HS-27A (cell line): ENCODE measurements at regions not wholly inside any gene's neighbourhood (a gene's known extent, or its start where the extent isn't known, plus 50 kb on each side); places are given as distances from the start of the nearest gene placed in this dataset.

Source experiments
- DNase-seq: peaks from one replicate; pipeline ENCODE4 v3.0.0-alpha.2; 2012; ENCODE audit warnings: low read depth, missing footprints

DNA sequence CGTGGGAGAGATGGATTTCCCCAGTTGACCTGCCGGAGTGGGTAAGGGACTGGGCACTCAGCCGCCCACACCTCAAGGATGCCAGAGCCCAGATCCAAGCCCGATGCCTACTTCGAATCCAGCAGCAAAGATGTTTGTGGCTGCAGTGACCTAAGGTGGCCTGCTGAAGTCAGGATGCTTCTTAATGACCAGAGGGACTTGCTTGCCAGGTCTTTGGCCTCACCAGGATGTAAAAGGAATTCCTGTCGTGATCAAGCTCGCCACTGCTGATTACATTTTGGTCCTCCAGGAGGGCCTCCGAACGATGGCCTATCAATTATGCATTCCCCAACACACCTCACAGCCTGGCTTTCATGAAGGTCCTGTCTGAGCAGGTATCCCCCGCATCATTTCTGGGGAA is 349.5 kb upstream of the ZMIZ1 start:
- DNase-seq, result no peak

DNA sequence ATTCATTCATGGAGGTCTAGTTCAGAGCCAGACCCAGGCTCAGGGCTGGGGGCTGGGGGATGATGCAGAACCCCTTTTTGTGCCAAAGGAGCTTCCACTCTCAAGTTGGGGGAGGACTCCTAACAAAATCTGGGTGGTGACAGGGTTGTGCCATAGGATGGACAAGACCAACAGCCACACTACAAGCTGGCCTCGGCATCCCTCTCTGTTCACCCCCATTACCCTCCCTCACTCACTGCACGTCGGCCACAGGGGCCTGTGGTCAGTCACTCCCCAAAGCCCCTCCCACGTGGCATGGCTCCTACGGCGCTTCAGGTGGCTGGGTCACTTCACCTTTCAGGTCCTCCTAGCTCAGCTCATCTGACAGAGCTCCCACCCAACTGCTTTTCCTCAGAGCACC is 348.7 kb upstream of the ZMIZ1 start:
- no peak for DNase-seq

- DNase-seq, result no peak
Measured at GRCh38 chr10:78721231-78721630, 347.5 kb upstream of the ZMIZ1 start.

DNA sequence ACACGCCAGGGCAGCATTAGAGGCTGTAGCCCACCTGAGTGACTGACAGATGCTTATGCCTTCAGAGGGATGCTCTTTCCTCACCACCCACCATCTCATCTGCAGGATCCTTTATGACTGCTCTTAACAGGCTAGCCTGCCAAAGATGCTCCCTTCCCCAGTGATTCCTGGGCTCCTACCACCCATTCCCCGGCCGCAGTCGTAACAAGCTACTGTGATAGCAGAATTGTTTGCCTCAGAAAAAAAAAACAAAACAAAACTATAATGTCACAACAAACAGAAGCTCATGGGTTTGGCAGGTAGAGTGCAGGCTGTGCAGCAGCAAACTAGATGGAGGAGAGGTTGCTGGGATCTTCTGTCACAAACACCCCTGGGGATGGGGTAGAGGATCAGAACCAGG is 343.9 kb upstream of the ZMIZ1 start:
- no peak for DNase-seq

DNA sequence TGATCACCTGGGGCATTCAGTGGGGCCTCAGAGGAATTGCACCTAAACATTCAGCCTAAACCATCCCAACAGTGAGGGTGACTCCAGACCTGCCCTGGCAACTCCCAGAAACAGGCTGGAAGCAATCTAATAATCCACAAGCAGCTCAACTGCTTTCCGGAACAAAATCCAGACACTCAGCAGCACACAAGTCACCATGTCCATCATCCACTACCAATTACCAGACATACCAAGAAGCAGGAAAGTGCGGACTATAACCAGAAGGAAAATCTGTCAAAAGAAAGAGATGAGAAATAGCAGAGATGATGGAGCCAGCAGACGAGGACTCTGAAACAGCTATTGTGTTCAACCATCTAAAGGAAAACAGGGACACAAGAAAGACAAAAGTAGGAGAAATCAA is 342.6 kb upstream of the ZMIZ1 start:
- no peak for DNase-seq

GRCh38 chr10:78727251-78727650 is 341.5 kb upstream of the ZMIZ1 start:
- DNase-seq, result no peak

- DNase-seq, result no peak
Measured at GRCh38 chr10:78727728-78728127, 341.0 kb upstream of the ZMIZ1 start.

DNA sequence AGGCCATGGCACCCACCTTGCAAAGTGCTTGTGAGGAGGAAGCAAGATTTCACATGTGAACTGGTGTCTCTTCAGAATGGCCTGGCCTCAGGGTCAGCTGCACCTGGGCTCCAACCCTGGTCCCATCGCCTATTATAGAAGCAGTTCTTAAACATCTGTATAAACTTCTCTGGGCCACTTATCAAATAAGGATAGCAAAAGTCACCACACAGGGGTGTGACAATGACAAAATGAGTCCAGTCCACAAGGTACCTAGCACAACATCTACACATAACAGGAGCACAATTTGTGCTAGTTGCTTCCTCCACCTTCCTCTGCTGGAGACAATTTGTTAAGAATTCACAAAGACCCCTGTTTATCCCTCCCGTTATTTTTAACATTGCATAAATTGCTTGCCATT is 340.6 kb upstream of the ZMIZ1 start:
- DNase-seq, result no peak

DNA sequence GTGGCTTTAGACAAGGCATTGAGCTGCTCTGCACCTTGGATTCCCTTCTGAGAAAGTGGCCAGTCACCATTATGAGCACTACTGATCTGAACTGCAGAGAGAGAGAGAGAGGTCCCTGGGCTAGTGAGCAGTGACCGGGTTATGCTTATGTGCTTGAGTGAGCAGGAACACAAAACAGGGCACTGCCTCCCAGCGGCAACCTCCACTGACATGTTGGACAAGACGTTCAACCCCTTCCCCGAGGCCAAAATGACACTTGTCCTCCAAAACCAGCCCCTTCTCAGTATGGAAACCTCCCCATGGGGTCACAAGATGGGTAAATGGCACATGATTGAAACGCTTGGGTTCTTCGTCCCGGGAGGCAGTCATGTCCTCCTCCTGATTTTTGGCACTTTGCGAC is 339.4 kb upstream of the ZMIZ1 start:
- DNase-seq, result no peak

GRCh38 chr10:78729800-78730199 is 339.0 kb upstream of the ZMIZ1 start:
- no peak for DNase-seq

DNA sequence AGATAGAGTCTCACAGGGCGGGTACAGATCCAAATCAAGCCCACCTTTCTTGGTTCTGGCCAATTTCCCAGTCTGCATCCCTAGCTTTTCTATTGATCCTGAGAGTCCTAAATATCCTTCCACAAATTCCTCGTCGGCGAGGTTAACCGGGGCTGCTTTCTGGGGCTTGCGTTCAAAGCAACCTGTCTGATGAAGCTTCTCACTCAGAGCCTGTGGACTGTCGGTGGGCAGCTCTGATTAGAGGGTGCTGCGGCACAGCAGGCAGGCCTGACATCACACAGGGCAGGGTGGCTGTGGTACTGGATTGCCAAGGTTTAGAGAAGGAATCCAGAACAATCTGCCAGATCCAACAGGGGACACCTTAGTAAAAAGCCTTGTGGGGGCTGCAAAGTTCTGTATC is 338.0 kb upstream of the ZMIZ1 start:
- DNase-seq, result no peak

- DNase-seq, result no peak
Measured at GRCh38 chr10:78731675-78732074, 337.1 kb upstream of the ZMIZ1 start.

GRCh38 chr10:78732381-78732780 is 336.4 kb upstream of the ZMIZ1 start:
- DNase-seq, result no peak

GRCh38 chr10:78736926-78737630 is 331.7 kb upstream of the ZMIZ1 start:
- no peak for DNase-seq

- no peak for DNase-seq
Measured at GRCh38 chr10:78737883-78738856, 330.6 kb upstream of the ZMIZ1 start.

GRCh38 chr10:78738861-78739260 is 329.9 kb upstream of the ZMIZ1 start:
- no peak for DNase-seq

- no peak for DNase-seq
Measured at GRCh38 chr10:78739444-78740053, 329.2 kb upstream of the ZMIZ1 start.

DNA sequence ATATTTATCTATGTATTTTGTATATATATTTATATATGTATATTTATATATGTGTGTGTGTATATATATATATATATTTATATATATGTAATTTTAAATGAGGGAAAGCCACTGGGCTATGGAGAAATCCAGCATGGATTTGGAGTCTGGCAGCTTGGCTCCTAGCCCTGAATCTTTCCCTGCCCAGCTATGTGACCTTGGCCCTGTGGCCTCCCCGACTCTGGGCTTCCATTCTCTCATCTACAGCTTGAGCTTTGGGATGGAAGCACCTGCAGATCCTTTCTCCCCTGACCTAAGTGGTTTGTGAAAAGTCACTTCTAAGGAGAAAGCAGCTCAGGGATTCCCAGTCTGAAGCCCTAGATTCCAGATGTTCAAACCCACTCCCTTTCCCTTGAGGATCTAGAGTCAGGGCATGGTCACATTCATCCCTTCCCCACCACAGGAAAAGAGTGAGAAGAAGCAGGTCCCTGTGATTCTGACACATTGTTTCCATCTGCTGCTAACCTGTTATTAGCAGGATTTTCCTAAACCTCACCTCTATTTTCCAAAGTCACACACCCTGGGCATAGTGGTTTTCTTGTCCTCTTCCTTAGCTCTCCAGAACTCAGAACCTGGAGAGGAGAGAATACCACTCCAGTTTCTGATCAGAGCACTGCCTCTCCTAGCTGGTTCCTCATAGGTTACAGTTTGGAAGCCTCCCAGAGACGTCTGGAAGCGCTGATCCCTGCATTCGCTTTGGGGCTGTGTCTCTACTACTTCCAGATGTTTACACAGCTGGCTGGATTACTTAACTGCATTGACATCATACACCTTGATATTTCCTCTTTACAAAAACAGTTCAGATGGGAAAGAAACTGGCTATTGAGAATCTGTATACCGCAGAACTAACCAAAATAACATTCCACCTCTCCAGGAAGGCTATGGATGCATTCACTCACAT is 327.5 kb upstream of the ZMIZ1 start:
- no peak for DNase-seq

DNA sequence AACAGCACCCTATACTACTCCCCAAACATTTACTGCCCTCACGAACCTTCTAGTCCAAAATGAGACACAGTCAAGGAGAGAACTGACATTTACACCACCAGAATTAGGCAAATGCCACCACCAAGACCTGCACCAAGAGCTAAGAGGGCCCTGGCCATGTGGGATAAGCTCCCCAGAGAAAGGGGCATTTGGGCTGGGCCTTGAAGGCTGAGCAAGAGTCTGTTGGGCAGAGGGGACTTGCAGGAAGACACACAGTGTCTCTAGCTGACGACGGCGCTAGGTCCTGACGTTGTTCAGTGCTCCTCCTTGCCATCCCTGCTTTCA is 326.4 kb upstream of the ZMIZ1 start:
- DNase-seq, result no peak

DNA sequence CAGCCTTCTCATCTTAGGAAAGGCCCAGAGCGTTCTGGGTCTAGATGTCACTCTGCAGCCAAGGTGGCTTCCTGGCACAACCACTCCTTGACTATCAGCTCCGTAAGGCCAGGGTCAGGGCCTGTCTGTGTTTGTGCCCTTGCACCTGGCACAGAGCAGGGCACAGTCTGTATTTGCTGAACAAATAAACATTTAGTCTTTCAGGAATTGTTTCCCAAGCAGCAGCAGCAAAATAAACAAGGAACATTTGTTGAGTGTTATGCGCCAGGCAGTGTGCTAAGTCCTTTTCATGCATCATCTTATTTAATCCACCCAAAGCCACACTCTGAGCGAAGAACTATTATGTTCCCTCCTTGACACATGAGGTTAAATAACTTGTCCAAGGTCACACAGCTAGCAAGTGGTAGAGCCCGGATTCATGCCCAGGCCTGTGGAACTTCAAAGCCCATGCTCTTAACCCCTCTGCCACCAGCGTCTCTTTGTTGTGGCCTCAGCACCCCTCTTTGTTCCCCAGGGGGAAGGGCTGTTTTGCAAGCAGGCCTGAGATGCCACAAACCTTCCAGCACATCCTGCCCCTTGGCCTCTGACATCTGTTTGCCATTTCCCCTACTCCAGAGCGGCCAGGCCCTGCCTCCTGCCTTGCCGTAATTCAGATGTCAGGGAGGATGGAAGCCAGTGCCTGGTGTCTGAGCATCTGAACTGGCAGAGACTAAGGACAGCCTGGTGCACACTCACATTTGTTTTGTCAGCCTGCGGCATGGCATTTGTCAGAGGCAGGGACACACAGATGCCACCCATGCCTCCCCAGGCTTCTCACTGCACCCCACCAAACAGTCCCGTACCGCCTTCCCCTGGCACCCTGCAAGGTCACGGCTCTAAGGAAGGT is 325.8 kb upstream of the ZMIZ1 start:
- DNase-seq, result no peak

DNA sequence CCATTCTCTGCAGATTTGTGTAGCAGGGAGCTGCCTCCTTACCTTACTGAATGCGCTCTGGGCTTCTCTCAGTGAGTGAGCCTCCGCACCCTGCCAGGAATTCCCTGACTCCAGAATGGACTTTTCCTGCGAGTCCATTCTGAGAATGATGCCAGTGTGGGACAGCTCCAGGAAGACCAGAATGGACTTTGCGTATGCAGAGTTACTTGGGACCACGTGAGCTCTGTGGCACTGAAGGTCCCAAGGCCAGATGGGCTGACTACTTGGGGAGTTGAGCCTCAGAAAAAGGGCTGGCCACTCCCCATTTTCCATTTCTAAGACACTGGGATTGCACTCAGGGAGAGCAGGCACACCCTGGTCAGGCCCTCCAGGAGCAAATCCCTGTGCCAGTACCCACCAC is 324.7 kb upstream of the ZMIZ1 start:
- no peak for DNase-seq
